SK-N-SH (cell line): ENCODE measurements at regions not wholly inside any gene's neighbourhood (a gene's known extent, or its start where the extent isn't known, plus 50 kb on each side); places are given as distances from the start of the nearest gene placed in this dataset.

Experiments
- CTCF ChIA-PET: fragments of 300-600, 350-600 bp; formaldehyde crosslinking; extraction: SDS; loops from one replicate; lab custom pipeline; 2021; lab: Yijun Ruan, JAX
- POLR2A ChIA-PET: fragments of 350-600 bp; sonication (Branson Sonifier 250); formaldehyde crosslinking; extraction: SDS; loops from one replicate; lab custom pipeline; 2020; ENCODE audit warnings: antibody characterized with exemption, inconsistent platforms; lab: Yijun Ruan, JAX
- DNase-seq: peaks from one replicate; pipeline ENCODE4 v3.0.0; 2012
- H2AFZ ChIP-seq: fragments of 200-600 bp; sonication (generic); 2 replicates; pipeline ENCODE4 v1.8.1; 2016; ENCODE audit warnings: antibody characterized with exemption, mild to moderate bottlenecking, low read depth
- H3F3A ChIP-seq: fragments of 200-600 bp; sonication (generic); replicated peaks from 2 replicates; pipeline ENCODE3; 2016; ENCODE audit warnings: antibody characterized with exemption, mild to moderate bottlenecking; ENCODE audit not compliant: insufficient read depth
- H3K27ac ChIP-seq, 2 experiments: fragments of 200-500 bp in 1 of 2; fragments of 200-600 bp in 1 of 2; sonication (Bioruptor generic) in 1 of 2; sonication (generic), shearing (Covaris generic) in 1 of 2; 2 replicates each; pipeline versions ENCODE4 v1.5.1 to v1.6.1; 2014 to 2016; ENCODE audit warnings: low read depth in 2 of 2, inconsistent platforms in 1 of 2, low read length in 1 of 2, mild to moderate bottlenecking in 1 of 2, mixed read lengths in 1 of 2
- H3K27me3 ChIP-seq: fragments of 200-600 bp; sonication (generic), shearing (Covaris generic); 2 replicates; pipeline ENCODE4 v1.6.1; 2016; ENCODE audit warnings: mixed run types; ENCODE audit not compliant: insufficient read depth
- H3K36me3 ChIP-seq, 2 experiments: fragments of 200-500 bp in 1 of 2; fragments of 200-600 bp in 1 of 2; sonication (Bioruptor generic) in 1 of 2; sonication (generic) in 1 of 2; replicated peaks in 1 of 2; 2 replicates each; pipeline versions ENCODE3 to v1.5.1; 2014 to 2016; ENCODE audit warnings: low read length in 1 of 2, mild to moderate bottlenecking in 1 of 2; ENCODE audit not compliant: insufficient read depth in 2 of 2, control insufficient read depth in 1 of 2
- H3K4me1 ChIP-seq, 2 experiments: fragments of 200-500 bp in 1 of 2; fragments of 200-600 bp in 1 of 2; sonication (Bioruptor generic) in 1 of 2; sonication (generic), shearing (Covaris generic) in 1 of 2; 2 replicates each; pipeline versions ENCODE4 v1.5.1 to v1.6.1; 2014 to 2016; ENCODE audit warnings: low read depth in 1 of 2, low read length in 1 of 2, mixed run types in 1 of 2; ENCODE audit not compliant: insufficient read depth in 2 of 2, control insufficient read depth in 1 of 2
- H3K4me2 ChIP-seq: fragments of 200-600 bp; sonication (generic), shearing (Covaris generic); 2 replicates; pipeline ENCODE4 v1.6.1; 2017; ENCODE audit warnings: mixed run types
- H3K4me3 ChIP-seq, 2 experiments: fragments of 200-500 bp in 1 of 2; fragments of 200-600 bp in 1 of 2; sonication (Bioruptor generic) in 1 of 2; sonication (generic), shearing (Covaris generic) in 1 of 2; 2 replicates each; pipeline versions ENCODE4 v1.5.1 to v1.8.1; 2014 to 2016; ENCODE audit warnings: low read depth in 2 of 2, inconsistent platforms in 1 of 2, low read length in 1 of 2, mild to moderate bottlenecking in 1 of 2, mixed read lengths in 1 of 2, moderate library complexity in 1 of 2
- H3K79me2 ChIP-seq: fragments of 200-600 bp; sonication (generic); 2 replicates; pipeline ENCODE4 v1.8.1; 2017; ENCODE audit warnings: mild to moderate bottlenecking; ENCODE audit not compliant: insufficient read depth
- H3K9ac ChIP-seq: fragments of 200-600 bp; sonication (generic); 2 replicates; pipeline ENCODE4 v1.6.1; 2017; ENCODE audit warnings: mixed run types
- H3K9me2 ChIP-seq: fragments of 200-600 bp; sonication (generic); 2 replicates; pipeline ENCODE4 v1.6.1; 2017; ENCODE audit warnings: mixed run types
- H3K9me3 ChIP-seq: fragments of 200-600 bp; sonication (generic); 2 replicates; pipeline ENCODE4 v1.6.1; 2017; ENCODE audit warnings: mixed run types, mild to moderate bottlenecking, moderate library complexity
- H4K20me1 ChIP-seq: fragments of 200-600 bp; sonication (generic); 2 replicates; pipeline ENCODE4 v1.6.1; 2017; ENCODE audit warnings: mild to moderate bottlenecking, mixed run types; ENCODE audit not compliant: insufficient read depth
- ELF1 ChIP-seq: IDR thresholded peaks from 2 replicates; pipeline ENCODE4 v1.4.0; 2012
- EP300 ChIP-seq, 2 experiments: IDR thresholded peaks; 2 replicates each; pipeline versions ENCODE4 v1.4.0 to v1.6.1; 2012; ENCODE audit warnings: borderline replicate concordance in 1 of 2, low read depth in 1 of 2, low read length in 1 of 2
- EZH2phosphoT487 ChIP-seq: fragments of 200-600 bp; sonication (generic); IDR thresholded peaks from 2 replicates; pipeline ENCODE4 v1.6.1; 2017; ENCODE audit warnings: low read depth, mixed run types, mild to moderate bottlenecking, antibody characterized with exemption, moderate library complexity, borderline replicate concordance
- GABPA ChIP-seq: IDR thresholded peaks from 2 replicates; pipeline ENCODE4 v1.4.0; 2012; ENCODE audit warnings: low read depth, mild to moderate bottlenecking
- MEF2A ChIP-seq: IDR thresholded peaks from 2 replicates; pipeline ENCODE4 v1.4.0; 2012; ENCODE audit warnings: low read depth, borderline replicate concordance
- MXI1 ChIP-seq: IDR thresholded peaks from 2 replicates; pipeline ENCODE4 v1.6.1; 2012; ENCODE audit warnings: mild to moderate bottlenecking, low read depth, low read length, improper control_type of control experiment
- RCOR1 ChIP-seq: fragments of 150-350 bp; IDR thresholded peaks from 2 replicates; pipeline ENCODE4 v1.6.1; 2017; ENCODE audit warnings: antibody characterized with exemption, low read length
- SIN3A ChIP-seq: IDR thresholded peaks from 2 replicates; pipeline ENCODE4 v1.6.1; 2012; ENCODE audit warnings: low read depth, mild to moderate bottlenecking, low read length, moderate library complexity, borderline replicate concordance
- SMC3 ChIP-seq: IDR thresholded peaks from 2 replicates; pipeline ENCODE4 v1.6.1; 2012; ENCODE audit warnings: low read depth, low read length, improper control_type of control experiment
- TAF1 ChIP-seq: IDR thresholded peaks from 2 replicates; pipeline ENCODE4 v1.6.1; 2012; ENCODE audit warnings: low read depth, mild to moderate bottlenecking, low read length, moderate library complexity, borderline replicate concordance
- TEAD4 ChIP-seq: IDR thresholded peaks from 2 replicates; pipeline ENCODE4 v1.4.0; 2012; ENCODE audit warnings: mild to moderate bottlenecking, borderline replicate concordance; ENCODE audit not compliant: insufficient read depth
- USF2 ChIP-seq: fragments of 150-350 bp; IDR thresholded peaks from 2 replicates; pipeline ENCODE4 v1.6.1; 2017; ENCODE audit warnings: antibody characterized with exemption, low read length, low read depth, borderline replicate concordance
- YY1 ChIP-seq: IDR thresholded peaks from 2 replicates; pipeline ENCODE4 v1.4.0; 2012; ENCODE audit warnings: low read depth, mild to moderate bottlenecking
- WGBS: methylation state at CpG from one replicate; pipeline ENCODE4 v1.1.6; 2017; ENCODE audit warnings: low lambda C conversion rate; 5-methylcytosine and 5-hydroxymethylcytosine counted together
- TF ChIP-seq, protein P1 (sequence below): IDR thresholded peaks from 2 replicates; pipeline ENCODE4 v1.6.1; 2012; ENCODE audit warnings: mild to moderate bottlenecking, low read depth, low read length, moderate library complexity
- TF ChIP-seq, protein P2 (sequence below): fragments of 150-350 bp; IDR thresholded peaks from 2 replicates; pipeline ENCODE4 v1.6.1; 2016; ENCODE audit warnings: mild to moderate bottlenecking, low read depth, low read length

DNA sequence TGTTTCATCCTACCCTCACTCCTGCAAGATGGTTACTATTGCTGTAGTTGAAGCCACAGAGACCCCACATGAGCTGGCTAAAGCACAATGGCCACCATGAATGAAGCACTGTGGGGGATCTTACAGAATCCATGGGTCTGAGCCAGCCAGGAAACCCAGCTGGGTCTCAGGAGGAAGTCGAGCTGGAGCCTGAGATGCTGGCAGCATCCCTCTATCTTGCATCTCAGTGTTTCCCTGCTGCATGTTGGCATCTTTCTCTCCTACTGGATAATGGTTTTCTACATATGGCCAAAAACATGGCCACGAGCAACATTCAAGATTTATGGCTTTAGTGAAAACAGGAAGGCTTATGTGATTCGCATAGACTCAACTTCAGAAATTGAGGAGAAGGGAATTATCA, 219.3 kb upstream of the SNX19 start:
- TF ChIP-seq MEF2A (no peak), SMC3 (no peak)
- ChIA-PET POLR2A (no interaction called here), CTCF (no interaction called here)
- Histone ChIP-seq H3K4me2 (no peak overlapping the region), H3K27ac (no peak overlapping the region), H3K9ac (no peak overlapping the region), H3K9me3 (no peaks in the 10 kb centered on the region), H3K4me3 (no peak overlapping the region), H3K27me3 (no peaks in the 10 kb centered on the region), H3K79me2 (no peaks in the 10 kb centered on the region), H3F3A (no peaks in the 10 kb centered on the region), H3K4me1 (no peaks in the 10 kb centered on the region), H4K20me1 (no peaks in the 10 kb centered on the region), H3K36me3 (no peaks in the 10 kb centered on the region), H3K9me2 (no peaks in the 10 kb centered on the region), H2AFZ (no peak overlapping the region)
- 5% methylated on average over 3 of the region's 3 CpGs for WGBS
- no peak for DNase-seq

- Histone ChIP-seq H3K9me3 (no peaks in the 10 kb centered on the region), H4K20me1 (no peaks in the 10 kb centered on the region), H3K9me2 (no peaks in the 10 kb centered on the region), H3F3A (no peaks in the 10 kb centered on the region), H2AFZ (no peak overlapping the region), H3K4me3 (no peak overlapping the region), H3K27me3 (no peaks in the 10 kb centered on the region), H3K4me2 (no peak overlapping the region), H3K79me2 (no peaks in the 10 kb centered on the region), H3K4me1 (no peaks in the 10 kb centered on the region), H3K9ac (no peak overlapping the region), H3K27ac (no peak overlapping the region), H3K36me3 (no peaks in the 10 kb centered on the region)
- WGBS, result no CpG with 5 or more reads among the region's 1 CpG
- ChIA-PET CTCF (no interaction called here), POLR2A (no interaction called here)
- TF ChIP-seq YY1, result no peak
- no peak for TF ChIP-seq ELF1
- TF ChIP-seq EZH2phosphoT487, result no peak
- no peak for TF ChIP-seq TAF1
- TF ChIP-seq MXI1, result no peak
- no peak for TF ChIP-seq GABPA
- TF ChIP-seq, protein P1, sequence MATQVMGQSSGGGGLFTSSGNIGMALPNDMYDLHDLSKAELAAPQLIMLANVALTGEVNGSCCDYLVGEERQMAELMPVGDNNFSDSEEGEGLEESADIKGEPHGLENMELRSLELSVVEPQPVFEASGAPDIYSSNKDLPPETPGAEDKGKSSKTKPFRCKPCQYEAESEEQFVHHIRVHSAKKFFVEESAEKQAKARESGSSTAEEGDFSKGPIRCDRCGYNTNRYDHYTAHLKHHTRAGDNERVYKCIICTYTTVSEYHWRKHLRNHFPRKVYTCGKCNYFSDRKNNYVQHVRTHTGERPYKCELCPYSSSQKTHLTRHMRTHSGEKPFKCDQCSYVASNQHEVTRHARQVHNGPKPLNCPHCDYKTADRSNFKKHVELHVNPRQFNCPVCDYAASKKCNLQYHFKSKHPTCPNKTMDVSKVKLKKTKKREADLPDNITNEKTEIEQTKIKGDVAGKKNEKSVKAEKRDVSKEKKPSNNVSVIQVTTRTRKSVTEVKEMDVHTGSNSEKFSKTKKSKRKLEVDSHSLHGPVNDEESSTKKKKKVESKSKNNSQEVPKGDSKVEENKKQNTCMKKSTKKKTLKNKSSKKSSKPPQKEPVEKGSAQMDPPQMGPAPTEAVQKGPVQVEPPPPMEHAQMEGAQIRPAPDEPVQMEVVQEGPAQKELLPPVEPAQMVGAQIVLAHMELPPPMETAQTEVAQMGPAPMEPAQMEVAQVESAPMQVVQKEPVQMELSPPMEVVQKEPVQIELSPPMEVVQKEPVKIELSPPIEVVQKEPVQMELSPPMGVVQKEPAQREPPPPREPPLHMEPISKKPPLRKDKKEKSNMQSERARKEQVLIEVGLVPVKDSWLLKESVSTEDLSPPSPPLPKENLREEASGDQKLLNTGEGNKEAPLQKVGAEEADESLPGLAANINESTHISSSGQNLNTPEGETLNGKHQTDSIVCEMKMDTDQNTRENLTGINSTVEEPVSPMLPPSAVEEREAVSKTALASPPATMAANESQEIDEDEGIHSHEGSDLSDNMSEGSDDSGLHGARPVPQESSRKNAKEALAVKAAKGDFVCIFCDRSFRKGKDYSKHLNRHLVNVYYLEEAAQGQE, result no peak
- TF ChIP-seq, protein P2, sequence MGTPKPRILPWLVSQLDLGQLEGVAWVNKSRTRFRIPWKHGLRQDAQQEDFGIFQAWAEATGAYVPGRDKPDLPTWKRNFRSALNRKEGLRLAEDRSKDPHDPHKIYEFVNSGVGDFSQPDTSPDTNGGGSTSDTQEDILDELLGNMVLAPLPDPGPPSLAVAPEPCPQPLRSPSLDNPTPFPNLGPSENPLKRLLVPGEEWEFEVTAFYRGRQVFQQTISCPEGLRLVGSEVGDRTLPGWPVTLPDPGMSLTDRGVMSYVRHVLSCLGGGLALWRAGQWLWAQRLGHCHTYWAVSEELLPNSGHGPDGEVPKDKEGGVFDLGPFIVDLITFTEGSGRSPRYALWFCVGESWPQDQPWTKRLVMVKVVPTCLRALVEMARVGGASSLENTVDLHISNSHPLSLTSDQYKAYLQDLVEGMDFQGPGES, result no peak
- no peak for TF ChIP-seq USF2
- TF ChIP-seq TEAD4, result no peak
- TF ChIP-seq EP300 (IDR thresholded peaks at IDR 0.05; ENCODE audit: borderline replicate concordance in 1 of 2, low read depth in 1 of 2, low read length in 1 of 2), result no peak
- TF ChIP-seq RCOR1, result no peak
- TF ChIP-seq SIN3A, result no peak
- DNase-seq, result no peak
Observed at GRCh38 chr11:131136486-131136885, 220.2 kb upstream of the SNX19 start.
